Endodermal cell (in vitro differentiated cells): ENCODE measurements at regions not wholly inside any gene's neighbourhood (a gene's known extent, or its start where the extent isn't known, plus 50 kb on each side); places are given as distances from the start of the nearest gene placed in this dataset.

ENCODE experiments used
- DNase-seq: peaks from one replicate; pipeline ENCODE4 v3.0.0-alpha.2; 2017
- H3K27ac ChIP-seq: 2 replicates; pipeline ENCODE4 v1.5.1; 2013; ENCODE audit warnings: mild to moderate bottlenecking, low read depth, low read length, moderate library complexity
- H3K27me3 ChIP-seq: 2 replicates; pipeline ENCODE4 v1.6.1; 2013; ENCODE audit warnings: mild to moderate bottlenecking, low read length, moderate library complexity; ENCODE audit not compliant: insufficient read depth, control insufficient read depth, poor library complexity, severe bottlenecking
- H3K36me3 ChIP-seq: 2 replicates; pipeline ENCODE4 v1.7.0; 2013; ENCODE audit warnings: mild to moderate bottlenecking, low read length, moderate library complexity; ENCODE audit not compliant: control insufficient read depth, insufficient read depth
- H3K4me1 ChIP-seq: one replicate; pipeline ENCODE4 v1.7.0; 2013; ENCODE audit warnings: low read length; ENCODE audit not compliant: control insufficient read depth, insufficient read depth
- H3K4me3 ChIP-seq: 2 replicates; pipeline ENCODE4 v1.5.1; 2013; ENCODE audit warnings: mild to moderate bottlenecking, low read length, moderate library complexity
- H3K9ac ChIP-seq: 2 replicates; pipeline ENCODE4 v1.6.1; 2013; ENCODE audit warnings: mild to moderate bottlenecking, low read length, moderate library complexity; ENCODE audit not compliant: poor library complexity, severe bottlenecking; ENCODE audit errors: extremely low read depth
- H3K9me3 ChIP-seq: 2 replicates; pipeline ENCODE4 v1.6.1; 2013; ENCODE audit warnings: mild to moderate bottlenecking, low read length, moderate library complexity; ENCODE audit not compliant: control insufficient read depth
- H3K27ac Mint-ChIP-seq: 2 replicates; pipeline ENCODE4 v1.8.0; 2020; ENCODE audit warnings: mixed read lengths
- H3K27me3 Mint-ChIP-seq: 2 replicates; pipeline ENCODE4 v1.8.0; 2021; ENCODE audit warnings: mild to moderate bottlenecking, mixed read lengths; ENCODE audit not compliant: insufficient read depth
- H3K36me3 Mint-ChIP-seq: 2 replicates; pipeline ENCODE4 v1.8.0; 2020; ENCODE audit warnings: low read depth, mixed read lengths
- H3K4me1 Mint-ChIP-seq: 2 replicates; pipeline ENCODE4 v1.8.0; 2020; ENCODE audit warnings: mixed read lengths
- H3K4me3 Mint-ChIP-seq: 2 replicates; pipeline ENCODE4 v1.8.0; 2020; ENCODE audit warnings: mild to moderate bottlenecking, moderate library complexity, mixed read lengths
- H3K9me3 Mint-ChIP-seq: 2 replicates; pipeline ENCODE4 v1.8.0; 2020; ENCODE audit warnings: mild to moderate bottlenecking, mixed read lengths
- CTCF ChIP-seq: fragments of 200-600 bp; sonication (generic); conservative IDR thresholded peaks from 2 replicates; pipeline ENCODE4 v1.5.0; 2021; ENCODE audit warnings: antibody characterized with exemption, mild to moderate bottlenecking
- WGBS, 2 experiments: methylation state at CpG; one replicate each; pipeline versions ENCODE4 v1.1.5 to v1.1.7; 2013; ENCODE audit warnings: missing lambda C conversion rate in 2 of 2, mixed read lengths in 1 of 2; ENCODE audit not compliant: insufficient coverage in 1 of 2, insufficient read length in 1 of 2; 5-methylcytosine and 5-hydroxymethylcytosine counted together

- H3K4me3 ChIP-seq, result no peak overlapping the region
- H3K9ac ChIP-seq, result no peak overlapping the region
- TF ChIP-seq CTCF, result no peak
- H3K4me1 ChIP-seq, result no peaks in the 10 kb centered on the region
- H3K27ac ChIP-seq, result no peak overlapping the region
- no peak overlapping the region for H3K27ac Mint-ChIP-seq
- DNase-seq, result no peak
- H3K27me3 ChIP-seq, result no peaks in the 10 kb centered on the region
- H3K4me3 Mint-ChIP-seq, result no peak overlapping the region
- H3K4me1 Mint-ChIP-seq, result no peaks in the 10 kb centered on the region
- no peaks in the 10 kb centered on the region for H3K36me3 Mint-ChIP-seq
- H3K9me3 Mint-ChIP-seq, result no peaks in the 10 kb centered on the region
- H3K27me3 Mint-ChIP-seq, result peaks cover 2% of the 10 kb centered on the region
- H3K36me3 ChIP-seq, result no peaks in the 10 kb centered on the region
- no peaks in the 10 kb centered on the region for H3K9me3 ChIP-seq
Observed at GRCh38 chr2:67752969-67753368, 309.8 kb downstream of the C1D start.

GRCh38 chr2:67755156-67755882 is 307.5 kb downstream of the C1D start:
- H3K27ac Mint-ChIP-seq, result no peak overlapping the region
- H3K36me3 Mint-ChIP-seq, result no peaks in the 10 kb centered on the region
- Histone ChIP-seq H3K4me1 (no peaks in the 10 kb centered on the region), H3K36me3 (no peaks in the 10 kb centered on the region), H3K27ac (no peak overlapping the region), H3K4me3 (no peak overlapping the region), H3K9me3 (no peaks in the 10 kb centered on the region), H3K27me3 (no peaks in the 10 kb centered on the region), H3K9ac (no peak overlapping the region)
- peaks cover 2% of the 10 kb centered on the region for H3K27me3 Mint-ChIP-seq
- no peak for TF ChIP-seq CTCF
- no peaks in the 10 kb centered on the region for H3K4me1 Mint-ChIP-seq
- no peaks in the 10 kb centered on the region for H3K9me3 Mint-ChIP-seq
- no peak overlapping the region for H3K4me3 Mint-ChIP-seq
- DNase-seq, result no peak
- WGBS, 2 experiments, result 84 to 90% methylated on average over 3 to 10 of the region's 11 CpGs

DNA sequence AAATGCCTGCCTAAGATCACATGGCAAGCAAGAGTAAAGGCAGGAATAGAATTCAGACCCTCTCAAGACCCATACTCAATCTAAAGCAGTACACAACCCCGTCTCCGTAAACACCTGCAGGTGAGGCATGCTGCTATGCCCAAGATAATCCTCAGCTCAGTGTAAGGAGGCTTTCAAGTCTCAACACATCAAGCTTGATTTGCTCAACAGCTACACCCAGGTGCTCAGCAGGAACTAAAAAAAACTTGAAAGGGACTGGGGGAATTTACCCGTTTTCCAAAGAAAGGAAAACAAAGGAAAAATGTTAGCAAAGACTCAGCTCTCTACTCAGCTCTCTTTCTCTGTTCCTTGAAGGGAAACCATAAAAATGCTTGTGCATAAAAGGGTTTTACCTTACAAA is 301.8 kb downstream of the C1D start:
- no peak for TF ChIP-seq CTCF
- Histone ChIP-seq H3K27me3 (no peaks in the 10 kb centered on the region), H3K9ac (no peak overlapping the region), H3K27ac (no peak overlapping the region), H3K4me3 (no peak overlapping the region), H3K4me1 (no peaks in the 10 kb centered on the region), H3K36me3 (no peaks in the 10 kb centered on the region), H3K9me3 (peaks cover 6% of the 10 kb centered on the region)
- Mint-ChIP-seq H3K9me3 (peaks cover 6% of the 10 kb centered on the region), H3K27me3 (peaks cover 2% of the 10 kb centered on the region), H3K4me3 (no peak overlapping the region), H3K4me1 (peaks cover 5% of the 10 kb centered on the region), H3K27ac (no peak overlapping the region), H3K36me3 (no peaks in the 10 kb centered on the region)
- DNase-seq, result no peak
- 38 to 59% methylated on average over 1 to 3 of the region's 3 CpGs for WGBS, 2 experiments
